A673 (cell line): ENCODE measurements at regions not wholly inside any gene's neighbourhood (a gene's known extent, or its start where the extent isn't known, plus 50 kb on each side); places are given as distances from the start of the nearest gene placed in this dataset.

ENCODE experiments used
- CTCF ChIP-seq: fragments of 300-800, 200-600 bp; sonication (generic); conservative IDR thresholded peaks from 2 replicates; pipeline ENCODE4 v1.5.1; 2017; ENCODE audit warnings: low read depth, mild to moderate bottlenecking, antibody characterized with exemption, low read length, moderate library complexity, mixed read lengths
- EZH2 ChIP-seq: fragments of 200-600 bp; sonication (generic); IDR thresholded peaks from 2 replicates; pipeline ENCODE4 v1.6.1; 2017; ENCODE audit warnings: borderline replicate concordance, low read depth, mild to moderate bottlenecking, mixed read lengths, antibody characterized with exemption, low read length; ENCODE audit not compliant: poor library complexity, severe bottlenecking

GRCh38 chr1:165047994-165048393 is 308.5 kb downstream of the LMX1A start:
- TF ChIP-seq CTCF: no peak
- no peak for TF ChIP-seq EZH2
